ENCODE measurements at regions not wholly inside any gene's neighbourhood (a gene's known extent, or its start where the extent isn't known, plus 50 kb on each side); places are given as distances from the start of the nearest gene placed in this dataset.

- no peak overlapping the region for H2AFZ ChIP-seq (replicated peaks)
- no peak overlapping the region for H3K27ac Mint-ChIP-seq
Measured at GRCh38 chr4:33658971-33659370, 2585.3 kb downstream of the ARAP2 start.

GRCh38 chr4:33661636-33662035, 2582.7 kb downstream of the ARAP2 start:
- Mint-ChIP-seq H3K27ac (no peak overlapping the region), H3K4me1 (no peaks in the 10 kb centered on the region), H3K27me3 (ENCODE audit: insufficient read depth, low read depth) (peaks cover 3% of the 10 kb centered on the region), H3K36me3 (no peaks in the 10 kb centered on the region), H3K4me3 (no peak overlapping the region), H3K9me3 (peaks cover 13% of the 10 kb centered on the region)
- Histone ChIP-seq H3K4me3 (no peak overlapping the region), H3K27me3 (no peaks in the 10 kb centered on the region), H3K4me1 (no peaks in the 10 kb centered on the region), H3K9me3 (ENCODE audit: low read depth) (no peaks in the 10 kb centered on the region), H3K36me3 (no peaks in the 10 kb centered on the region), H3K9ac (no peak overlapping the region), H3F3A (ENCODE audit: low read depth) (no peaks in the 10 kb centered on the region), H2AFZ (replicated peaks) (no peak overlapping the region), H4K20me1 (ENCODE audit: low read depth) (no peaks in the 10 kb centered on the region), H3K4me2 (no peak overlapping the region), H3K27ac (no peak overlapping the region), H3K79me2 (ENCODE audit: low read depth) (no peaks in the 10 kb centered on the region)
- TF ChIP-seq EZH2phosphoT487 (IDR thresholded peaks at IDR 0.05) (no peak), CTCF (IDR thresholded peaks at IDR 0.05) (no peak), EZH2 (IDR thresholded peaks at IDR 0.05) (no peak)
- no peak for DNase-seq (ENCODE audit: low spot score)

More at GRCh38 chr4:33658971-33659370, 2585.3 kb downstream of the ARAP2 start:
- Mint-ChIP-seq H3K4me3 (no peak overlapping the region), H3K9me3 (peaks cover 8% of the 10 kb centered on the region), H3K36me3 (no peaks in the 10 kb centered on the region), H3K4me1 (no peaks in the 10 kb centered on the region), H3K27me3 (ENCODE audit: insufficient read depth, low read depth) (peaks cover 2% of the 10 kb centered on the region)
- no peak overlapping the region for H3K27ac ChIP-seq
- no peaks in the 10 kb centered on the region for H3K79me2 ChIP-seq (ENCODE audit: low read depth)
- no peaks in the 10 kb centered on the region for H3K9me3 ChIP-seq (ENCODE audit: low read depth)
- no peak overlapping the region for H3K4me2 ChIP-seq
- no peak for DNase-seq (ENCODE audit: low spot score)
- no peaks in the 10 kb centered on the region for H3K27me3 ChIP-seq
- no peaks in the 10 kb centered on the region for H3K36me3 ChIP-seq
- no peak overlapping the region for H3K9ac ChIP-seq
- H3K4me1 ChIP-seq, result no peaks in the 10 kb centered on the region
- no peaks in the 10 kb centered on the region for H3F3A ChIP-seq (ENCODE audit: low read depth)
- no peaks in the 10 kb centered on the region for H4K20me1 ChIP-seq (ENCODE audit: low read depth)
- H3K4me3 ChIP-seq, result no peak overlapping the region
- TF ChIP-seq EZH2 (IDR thresholded peaks at IDR 0.05), result no peak
- no peak for TF ChIP-seq CTCF (IDR thresholded peaks at IDR 0.05)
- no peak for TF ChIP-seq EZH2phosphoT487 (IDR thresholded peaks at IDR 0.05)

- Mint-ChIP-seq H3K4me1 (no peaks in the 10 kb centered on the region), H3K27me3 (ENCODE audit: insufficient read depth, low read depth) (no peaks in the 10 kb centered on the region)
- no peak for TF ChIP-seq CTCF (IDR thresholded peaks at IDR 0.05)
- no peak for TF ChIP-seq EZH2 (IDR thresholded peaks at IDR 0.05)
- no peak for TF ChIP-seq EZH2phosphoT487 (IDR thresholded peaks at IDR 0.05)
Measured at GRCh38 chr4:33685939-33686338, 2558.4 kb downstream of the ARAP2 start.

More at GRCh38 chr4:33685939-33686338, 2558.4 kb downstream of the ARAP2 start:
- H3K27ac ChIP-seq, result no peak overlapping the region
- DNase-seq (ENCODE audit: low spot score), result no peak
- no peak overlapping the region for H3K4me2 ChIP-seq
- no peaks in the 10 kb centered on the region for H3K27me3 ChIP-seq
- no peaks in the 10 kb centered on the region for H3K4me1 ChIP-seq
- H3K9ac ChIP-seq, result no peak overlapping the region
- H3K36me3 ChIP-seq, result no peaks in the 10 kb centered on the region
- H3K4me3 ChIP-seq, result no peak overlapping the region
- no peak overlapping the region for H3K4me3 Mint-ChIP-seq
- H3F3A ChIP-seq (ENCODE audit: low read depth), result no peaks in the 10 kb centered on the region
- H2AFZ ChIP-seq (replicated peaks), result no peak overlapping the region
- no peaks in the 10 kb centered on the region for H3K9me3 ChIP-seq (ENCODE audit: low read depth)
- H3K9me3 Mint-ChIP-seq, result peaks cover under 1% of the 10 kb centered on the region
- H3K36me3 Mint-ChIP-seq, result no peaks in the 10 kb centered on the region
- no peak overlapping the region for H3K27ac Mint-ChIP-seq
- H3K79me2 ChIP-seq (ENCODE audit: low read depth), result no peaks in the 10 kb centered on the region
- no peaks in the 10 kb centered on the region for H4K20me1 ChIP-seq (ENCODE audit: low read depth)

Measured in neural progenitor cell (in vitro differentiated cells).